GM12864 (cell line): ENCODE measurements at regions not wholly inside any gene's neighbourhood (a gene's known extent, or its start where the extent isn't known, plus 50 kb on each side); places are given as distances from the start of the nearest gene placed in this dataset.

Experiments used
- DNase-seq: peaks from one replicate; pipeline ENCODE4 v3.0.0-alpha.2; 2011; ENCODE audit warnings: low read depth
- H3K4me3 ChIP-seq: 2 replicates; pipeline ENCODE4 v1.5.1; 2011; ENCODE audit warnings: mild to moderate bottlenecking, low read depth, low read length, control low read depth
- TF ChIP-seq, protein P1 (sequence below): IDR thresholded peaks from 2 replicates; pipeline ENCODE4 v1.5.1; 2011; ENCODE audit warnings: low read depth, mild to moderate bottlenecking, moderate library complexity, low read length, control low read depth, inconsistent platforms; ENCODE audit errors: missing control alignments

DNA sequence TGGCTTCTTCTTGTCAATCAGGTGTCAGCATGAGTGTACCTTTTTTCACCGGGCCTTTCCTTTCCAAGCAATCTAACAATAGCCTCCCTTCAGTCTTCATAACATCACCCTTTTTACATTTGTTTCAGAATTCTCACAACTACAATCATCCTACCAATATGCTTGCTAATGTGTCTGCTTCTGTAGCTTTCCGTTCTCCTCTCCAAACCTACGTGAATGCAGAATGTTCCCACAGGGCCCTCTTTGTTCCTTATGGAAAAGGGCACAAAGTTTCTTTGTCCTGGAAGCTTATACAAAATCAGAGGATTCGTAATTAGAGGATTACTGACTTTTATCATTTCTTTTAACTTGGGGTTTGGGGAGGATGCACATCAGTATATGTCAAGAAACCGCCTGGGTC is 461.8 kb downstream of the CENPC start:
- TF ChIP-seq, protein P1, sequence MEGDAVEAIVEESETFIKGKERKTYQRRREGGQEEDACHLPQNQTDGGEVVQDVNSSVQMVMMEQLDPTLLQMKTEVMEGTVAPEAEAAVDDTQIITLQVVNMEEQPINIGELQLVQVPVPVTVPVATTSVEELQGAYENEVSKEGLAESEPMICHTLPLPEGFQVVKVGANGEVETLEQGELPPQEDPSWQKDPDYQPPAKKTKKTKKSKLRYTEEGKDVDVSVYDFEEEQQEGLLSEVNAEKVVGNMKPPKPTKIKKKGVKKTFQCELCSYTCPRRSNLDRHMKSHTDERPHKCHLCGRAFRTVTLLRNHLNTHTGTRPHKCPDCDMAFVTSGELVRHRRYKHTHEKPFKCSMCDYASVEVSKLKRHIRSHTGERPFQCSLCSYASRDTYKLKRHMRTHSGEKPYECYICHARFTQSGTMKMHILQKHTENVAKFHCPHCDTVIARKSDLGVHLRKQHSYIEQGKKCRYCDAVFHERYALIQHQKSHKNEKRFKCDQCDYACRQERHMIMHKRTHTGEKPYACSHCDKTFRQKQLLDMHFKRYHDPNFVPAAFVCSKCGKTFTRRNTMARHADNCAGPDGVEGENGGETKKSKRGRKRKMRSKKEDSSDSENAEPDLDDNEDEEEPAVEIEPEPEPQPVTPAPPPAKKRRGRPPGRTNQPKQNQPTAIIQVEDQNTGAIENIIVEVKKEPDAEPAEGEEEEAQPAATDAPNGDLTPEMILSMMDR: no peak
- DNase-seq: no peak
- H3K4me3 ChIP-seq: no peak overlapping the region

DNA sequence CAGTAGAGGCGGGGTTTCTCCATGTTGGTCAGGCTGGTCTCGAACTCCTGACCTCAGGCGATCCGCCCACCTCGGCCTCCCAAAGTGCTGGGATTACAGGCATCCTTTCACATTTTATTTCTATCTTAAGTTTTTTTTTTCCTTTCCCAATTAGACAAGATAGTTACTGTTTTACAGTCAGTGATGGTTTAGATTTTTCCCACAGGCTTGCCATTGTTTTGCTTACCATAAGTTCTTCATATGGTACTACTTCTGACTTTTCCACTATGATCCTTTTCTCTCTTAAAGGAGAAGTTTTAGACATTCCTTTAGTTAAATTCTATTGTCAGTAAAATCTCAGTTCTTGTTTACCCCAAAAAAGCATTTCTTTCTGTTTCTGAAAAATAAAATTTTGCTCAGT is 462.6 kb downstream of the CENPC start:
- TF ChIP-seq, protein P1: no peak
- no peak for DNase-seq
- no peak overlapping the region for H3K4me3 ChIP-seq

DNA sequence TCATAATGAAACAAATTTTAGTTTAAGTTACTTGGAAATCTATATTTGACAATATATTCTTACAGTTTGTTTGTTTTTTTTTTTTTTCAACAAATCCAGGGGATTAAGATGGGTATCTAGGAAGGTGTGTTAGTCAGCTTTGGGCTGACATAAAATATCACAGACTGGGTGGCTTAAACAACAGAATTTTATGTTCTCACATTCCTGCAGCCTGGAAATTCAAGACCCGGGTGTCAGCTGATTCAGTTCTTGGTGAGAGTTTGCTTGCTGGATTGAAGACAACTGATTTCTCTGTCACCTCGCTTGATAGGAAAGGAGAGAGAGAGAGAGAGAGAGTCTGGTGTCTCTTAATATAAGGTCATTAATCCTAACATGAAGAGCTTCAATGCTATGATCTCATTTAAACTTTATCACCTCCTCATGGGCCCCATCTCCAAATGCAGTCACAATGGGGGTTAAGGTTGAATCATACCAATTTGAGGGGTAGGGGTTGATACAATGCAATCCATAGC is 465.2 kb downstream of the CENPC start:
- TF ChIP-seq, protein P1: no peak
- H3K4me3 ChIP-seq: no peak overlapping the region
- no peak for DNase-seq

DNA sequence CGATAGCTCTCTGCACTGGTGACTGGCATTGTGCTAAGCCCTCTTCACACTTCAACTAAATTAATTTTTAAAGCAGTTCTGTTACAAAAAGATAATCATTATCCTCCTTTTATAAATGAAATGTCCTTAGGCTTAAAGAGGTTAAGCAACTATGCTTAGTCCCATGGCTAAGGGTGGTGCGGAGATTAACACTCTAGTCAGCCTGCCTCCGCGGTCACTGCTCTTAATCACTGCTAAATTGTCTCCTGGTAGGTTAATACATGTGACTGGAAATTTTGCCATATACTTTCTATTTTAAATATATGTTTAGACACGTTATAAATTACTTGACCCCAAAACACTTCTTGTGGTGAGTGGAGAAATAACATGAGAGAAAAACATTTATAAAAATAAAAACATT is 473.7 kb downstream of the CENPC start:
- DNase-seq: no peak
- H3K4me3 ChIP-seq: no peak overlapping the region
- TF ChIP-seq, protein P1: no peak

DNA sequence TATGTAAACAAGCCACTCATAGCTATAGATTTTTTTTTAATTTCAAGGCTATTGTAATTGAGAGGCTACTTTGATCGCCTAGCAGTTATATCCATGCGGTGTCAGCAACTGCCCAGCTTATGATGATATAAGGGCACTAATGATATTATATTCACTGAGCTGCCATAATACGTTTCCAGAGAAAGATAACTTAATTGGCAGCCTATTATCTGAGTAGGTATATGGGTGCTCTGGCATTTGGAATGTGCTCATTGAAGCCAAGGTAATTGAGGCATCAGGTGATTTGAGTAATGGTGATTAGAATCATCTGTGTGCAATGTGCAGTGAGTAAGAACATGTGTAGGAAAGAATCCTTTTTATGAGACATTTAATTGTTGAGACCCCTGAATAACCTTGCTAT is 490.0 kb downstream of the CENPC start:
- TF ChIP-seq, protein P1: no peak
- no peak for DNase-seq
- no peak overlapping the region for H3K4me3 ChIP-seq

DNA sequence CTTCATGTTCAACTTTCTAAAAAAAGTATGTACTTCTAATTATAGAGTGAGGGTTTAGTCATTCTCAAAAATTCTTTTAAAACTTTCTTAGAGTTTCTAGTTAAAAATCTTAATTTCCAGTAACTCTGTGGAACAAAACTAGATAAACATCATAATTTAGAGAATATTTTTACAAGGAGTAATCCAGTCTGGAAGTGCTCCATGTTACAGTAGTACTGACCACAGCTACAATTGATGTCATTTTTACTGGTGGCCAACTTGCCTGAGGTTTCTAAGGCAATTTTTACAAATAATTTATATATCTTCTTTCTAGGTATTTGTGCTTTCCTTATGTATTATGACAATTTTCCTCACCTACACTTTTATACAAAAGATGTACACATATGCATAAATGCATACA is 490.4 kb downstream of the CENPC start:
- no peak for DNase-seq
- H3K4me3 ChIP-seq: no peak overlapping the region
- TF ChIP-seq, protein P1: no peak
